WTC11 (cell line): ENCODE measurements at regions not wholly inside any gene's neighbourhood (a gene's known extent, or its start where the extent isn't known, plus 50 kb on each side); places are given as distances from the start of the nearest gene placed in this dataset.

ENCODE experiments used
- ATAC-seq: fragments of 200-7000 bp; cut with Tn5 transposase; 2 replicates; pipeline ENCODE4 v1.10.0; 2021; ENCODE audit warnings: mild to moderate bottlenecking, moderate library complexity
- CTCF ChIA-PET: fragments of 300-600 bp; sonication (Branson Sonifier 250); formaldehyde crosslinking; loops from one replicate; lab custom pipeline; 2021; ENCODE audit warnings: antibody characterized with exemption; lab: Charles Lee
- POLR2A ChIA-PET: fragments of 350-600 bp; sonication (Branson Sonifier 250); formaldehyde crosslinking; loops from one replicate; lab custom pipeline; 2021; ENCODE audit warnings: antibody characterized with exemption; lab: Charles Lee
- DNase-seq: peaks from one replicate; pipeline ENCODE4 v3.0.0; 2021; ENCODE audit warnings: low spot score
- H3K27ac Mint-ChIP-seq: 2 replicates; pipeline ENCODE4 v1.8.0; 2021; ENCODE audit warnings: mixed read lengths
- H3K27me3 Mint-ChIP-seq: 2 replicates; pipeline ENCODE4 v1.8.0; 2021; ENCODE audit warnings: low read depth, mild to moderate bottlenecking, moderate library complexity, mixed read lengths
- H3K36me3 Mint-ChIP-seq: 2 replicates; pipeline ENCODE4 v1.8.0; 2021; ENCODE audit warnings: mixed read lengths
- H3K4me1 Mint-ChIP-seq: 2 replicates; pipeline ENCODE4 v1.8.0; 2022; ENCODE audit warnings: mixed read lengths
- H3K4me3 Mint-ChIP-seq: 2 replicates; pipeline ENCODE4 v1.8.0; 2021; ENCODE audit warnings: mild to moderate bottlenecking, moderate library complexity, mixed read lengths
- H3K9me3 Mint-ChIP-seq: 2 replicates; pipeline ENCODE4 v1.8.0; 2021; ENCODE audit warnings: mixed read lengths
- FOXP1 ChIP-seq: sonication (generic); formaldehyde crosslinking; IDR thresholded peaks from 2 replicates; pipeline ENCODE4 v1.8.0; 2022; ENCODE audit warnings: missing genetic modification reagents, mild to moderate bottlenecking, moderate library complexity, borderline replicate concordance
- JAZF1 ChIP-seq: fragments of 250-450 bp; sonication (Bioruptor Pico); IDR thresholded peaks from 2 replicates; pipeline ENCODE4 v1.9.0; 2021; ENCODE audit warnings: moderate library complexity, mild to moderate bottlenecking, inconsistent platforms
- KAT7 ChIP-seq: sonication (generic); formaldehyde crosslinking; IDR thresholded peaks from 2 replicates; pipeline ENCODE4 v1.8.1; 2023; ENCODE audit warnings: missing genetic modification reagents, mild to moderate bottlenecking, borderline replicate concordance
- MXD4 ChIP-seq: fragments of 250-450 bp; sonication (Bioruptor Pico); IDR thresholded peaks from 2 replicates; pipeline ENCODE4 v1.8.0; 2021; ENCODE audit warnings: mild to moderate bottlenecking, moderate library complexity, borderline replicate concordance
- MYBL2 ChIP-seq: sonication (generic); formaldehyde crosslinking; IDR thresholded peaks from 2 replicates; pipeline ENCODE4 v1.8.1; 2023; ENCODE audit warnings: mild to moderate bottlenecking, moderate library complexity, missing genetic modification reagents
- NFATC4 ChIP-seq: fragments of 250-450 bp; sonication (Bioruptor Pico); IDR thresholded peaks from 2 replicates; pipeline ENCODE4 v1.9.0; 2021; ENCODE audit warnings: mild to moderate bottlenecking
- TEAD4 ChIP-seq: sonication (generic); formaldehyde crosslinking; IDR thresholded peaks from 2 replicates; pipeline ENCODE4 v1.8.0; 2022; ENCODE audit warnings: mild to moderate bottlenecking, missing genetic modification reagents
- ZBTB21 ChIP-seq: sonication (generic); formaldehyde crosslinking; IDR thresholded peaks from 2 replicates; pipeline ENCODE4 v1.8.1; 2023; ENCODE audit warnings: mild to moderate bottlenecking, missing genetic modification reagents, borderline replicate concordance
- ZNF232 ChIP-seq: sonication (generic); formaldehyde crosslinking; IDR thresholded peaks from 2 replicates; pipeline ENCODE4 v1.8.0; 2022; ENCODE audit warnings: mild to moderate bottlenecking, missing genetic modification reagents
- ZNF263 ChIP-seq: sonication (generic); formaldehyde crosslinking; IDR thresholded peaks from 2 replicates; pipeline ENCODE4 v1.8.1; 2022; ENCODE audit warnings: low read depth, mild to moderate bottlenecking, moderate library complexity, missing genetic modification reagents
- TF ChIP-seq, protein P1 (sequence below): fragments of 250-450 bp; sonication (Bioruptor Pico); conservative IDR thresholded peaks from 2 replicates; pipeline ENCODE4 v1.9.0; 2021; ENCODE audit warnings: mild to moderate bottlenecking
- TF ChIP-seq, protein P2 (sequence below): sonication (generic); formaldehyde crosslinking; IDR thresholded peaks from 2 replicates; pipeline ENCODE4 v1.8.1; 2023; ENCODE audit warnings: mild to moderate bottlenecking, missing genetic modification reagents
- TF ChIP-seq, protein P3 (sequence below): sonication (generic); formaldehyde crosslinking; IDR thresholded peaks from 2 replicates; pipeline ENCODE4 v1.8.0; 2022; ENCODE audit warnings: mild to moderate bottlenecking, missing genetic modification reagents
- TF ChIP-seq, protein P4 (sequence below): fragments of 250-450 bp; sonication (Bioruptor Pico); IDR thresholded peaks from 2 replicates; pipeline ENCODE4 v2.1.2; 2022; ENCODE audit warnings: mild to moderate bottlenecking, moderate library complexity
- TF ChIP-seq, protein P5 (sequence below): sonication (generic); formaldehyde crosslinking; IDR thresholded peaks from 2 replicates; pipeline ENCODE4 v1.8.0; 2022; ENCODE audit warnings: mild to moderate bottlenecking, missing genetic modification reagents
- TF ChIP-seq, protein P6 (sequence below): sonication (generic); formaldehyde crosslinking; IDR thresholded peaks from 2 replicates; pipeline ENCODE4 v1.8.1; 2023; ENCODE audit warnings: mild to moderate bottlenecking, missing genetic modification reagents
- TF ChIP-seq, protein P7 (sequence below): fragments of 250-450 bp; sonication (Bioruptor Pico); IDR thresholded peaks from 2 replicates; pipeline ENCODE4 v1.9.0; 2021; ENCODE audit warnings: mild to moderate bottlenecking, borderline replicate concordance
- TF ChIP-seq, protein P8 (sequence below): sonication (generic); formaldehyde crosslinking; IDR thresholded peaks from 2 replicates; pipeline ENCODE4 v1.8.0; 2023; ENCODE audit warnings: missing genetic modification reagents

DNA sequence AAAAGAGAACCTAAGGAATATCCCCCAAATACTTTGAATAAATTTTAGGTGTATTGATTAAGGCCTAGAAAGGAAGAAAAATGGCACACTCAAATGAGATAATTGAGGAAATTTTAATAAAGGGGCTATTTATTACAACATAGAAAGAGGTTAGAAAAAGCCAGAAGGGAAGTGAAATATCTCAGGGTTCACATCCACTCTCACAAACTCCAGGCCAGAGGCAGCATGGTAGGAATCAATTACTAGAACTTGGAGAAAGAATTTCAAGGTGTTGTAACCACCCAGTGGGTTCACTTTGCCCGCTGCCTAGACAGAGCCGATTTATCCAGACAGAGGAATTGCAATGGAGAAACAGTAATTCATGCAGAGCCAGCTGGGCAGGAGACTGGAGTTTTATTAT, 617.5 kb upstream of the ACVR2A start (continued):
- TF ChIP-seq, protein P1, sequence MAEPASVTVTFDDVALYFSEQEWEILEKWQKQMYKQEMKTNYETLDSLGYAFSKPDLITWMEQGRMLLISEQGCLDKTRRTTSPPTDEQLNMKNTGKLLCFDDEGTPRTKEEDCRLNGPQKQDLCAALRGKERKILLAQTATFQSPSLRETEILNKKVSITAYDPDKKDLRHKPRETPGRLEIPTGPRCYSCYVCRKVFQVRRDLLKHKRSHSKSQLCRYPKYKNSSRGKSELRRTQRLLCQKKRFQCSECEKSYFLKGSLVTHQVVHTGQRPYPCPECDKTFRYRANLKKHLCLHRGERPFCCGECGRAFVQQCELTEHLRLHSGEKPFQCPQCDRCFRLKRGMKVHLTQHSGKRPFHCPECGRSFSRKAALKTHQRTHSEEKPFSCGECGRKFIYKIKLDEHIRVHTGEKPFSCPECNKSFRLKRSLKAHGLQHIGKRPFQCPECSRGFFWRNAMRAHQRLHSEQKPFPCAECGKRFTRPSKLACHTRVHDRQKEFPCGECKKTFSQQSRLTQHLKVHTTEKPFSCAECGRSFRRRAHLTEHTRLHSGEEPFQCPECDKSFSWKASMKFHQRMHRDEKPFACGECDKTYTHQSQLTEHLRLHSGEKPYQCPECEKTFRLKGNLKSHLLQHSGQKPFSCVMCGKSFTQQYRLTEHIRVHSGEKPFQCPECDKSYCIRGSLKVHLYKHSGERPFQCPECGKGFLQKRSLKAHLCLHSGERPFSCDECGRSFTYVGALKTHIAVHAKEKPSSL (CRISPR knock-in tag), result no peak
- TF ChIP-seq FOXP1 (CRISPR knock-in tag), result no peak
- TF ChIP-seq KAT7, result no peak
- TF ChIP-seq ZBTB21, result no peak
- TF ChIP-seq, protein P2, sequence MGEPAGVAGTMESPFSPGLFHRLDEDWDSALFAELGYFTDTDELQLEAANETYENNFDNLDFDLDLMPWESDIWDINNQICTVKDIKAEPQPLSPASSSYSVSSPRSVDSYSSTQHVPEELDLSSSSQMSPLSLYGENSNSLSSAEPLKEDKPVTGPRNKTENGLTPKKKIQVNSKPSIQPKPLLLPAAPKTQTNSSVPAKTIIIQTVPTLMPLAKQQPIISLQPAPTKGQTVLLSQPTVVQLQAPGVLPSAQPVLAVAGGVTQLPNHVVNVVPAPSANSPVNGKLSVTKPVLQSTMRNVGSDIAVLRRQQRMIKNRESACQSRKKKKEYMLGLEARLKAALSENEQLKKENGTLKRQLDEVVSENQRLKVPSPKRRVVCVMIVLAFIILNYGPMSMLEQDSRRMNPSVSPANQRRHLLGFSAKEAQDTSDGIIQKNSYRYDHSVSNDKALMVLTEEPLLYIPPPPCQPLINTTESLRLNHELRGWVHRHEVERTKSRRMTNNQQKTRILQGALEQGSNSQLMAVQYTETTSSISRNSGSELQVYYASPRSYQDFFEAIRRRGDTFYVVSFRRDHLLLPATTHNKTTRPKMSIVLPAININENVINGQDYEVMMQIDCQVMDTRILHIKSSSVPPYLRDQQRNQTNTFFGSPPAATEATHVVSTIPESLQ, result no peak

DNA sequence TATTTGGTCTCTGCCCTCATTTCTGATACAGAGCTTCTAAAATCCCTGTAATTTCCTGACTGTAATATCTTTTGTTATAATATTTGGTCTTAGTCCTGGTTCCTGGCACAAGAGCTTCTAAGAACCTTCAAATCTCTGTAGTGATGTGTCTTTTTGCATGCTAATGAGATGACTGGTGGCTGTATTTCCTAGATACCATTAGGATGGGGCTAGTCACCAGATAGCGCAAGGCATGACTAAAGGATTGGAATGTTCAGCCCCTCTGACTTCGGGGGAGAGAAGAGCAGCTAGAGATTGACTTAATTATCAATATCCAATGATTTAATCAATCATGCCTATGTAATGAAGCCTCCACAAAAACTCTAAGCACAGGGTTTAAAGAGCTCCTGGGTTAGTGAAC, 620.8 kb upstream of the ACVR2A start:
- Mint-ChIP-seq H3K27me3 (no peaks in the 10 kb centered on the region; the same call in 1 of the 2 replicates), H3K36me3 (peaks cover 15% of the 10 kb centered on the region), H3K4me3 (no peak overlapping the region), H3K4me1 (peaks cover 26% of the 10 kb centered on the region), H3K27ac (no peak overlapping the region), H3K9me3 (peaks cover 36% of the 10 kb centered on the region)
- CTCF ChIA-PET, result no interaction called here
- POLR2A ChIA-PET, result no interaction called here
- no peak for DNase-seq
- ATAC-seq, result peak; percentile 72
- TF ChIP-seq MXD4, result no peak
- TF ChIP-seq, protein P3, sequence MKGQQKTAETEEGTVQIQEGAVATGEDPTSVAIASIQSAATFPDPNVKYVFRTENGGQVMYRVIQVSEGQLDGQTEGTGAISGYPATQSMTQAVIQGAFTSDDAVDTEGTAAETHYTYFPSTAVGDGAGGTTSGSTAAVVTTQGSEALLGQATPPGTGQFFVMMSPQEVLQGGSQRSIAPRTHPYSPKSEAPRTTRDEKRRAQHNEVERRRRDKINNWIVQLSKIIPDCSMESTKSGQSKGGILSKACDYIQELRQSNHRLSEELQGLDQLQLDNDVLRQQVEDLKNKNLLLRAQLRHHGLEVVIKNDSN (CRISPR knock-in tag), result no peak
- no peak for TF ChIP-seq ZNF232 (CRISPR knock-in tag)
- TF ChIP-seq NFATC4 (CRISPR knock-in tag), result no peak
- TF ChIP-seq, protein P2, result no peak
- TF ChIP-seq TEAD4 (CRISPR knock-in tag), result no peak
- TF ChIP-seq, protein P4, sequence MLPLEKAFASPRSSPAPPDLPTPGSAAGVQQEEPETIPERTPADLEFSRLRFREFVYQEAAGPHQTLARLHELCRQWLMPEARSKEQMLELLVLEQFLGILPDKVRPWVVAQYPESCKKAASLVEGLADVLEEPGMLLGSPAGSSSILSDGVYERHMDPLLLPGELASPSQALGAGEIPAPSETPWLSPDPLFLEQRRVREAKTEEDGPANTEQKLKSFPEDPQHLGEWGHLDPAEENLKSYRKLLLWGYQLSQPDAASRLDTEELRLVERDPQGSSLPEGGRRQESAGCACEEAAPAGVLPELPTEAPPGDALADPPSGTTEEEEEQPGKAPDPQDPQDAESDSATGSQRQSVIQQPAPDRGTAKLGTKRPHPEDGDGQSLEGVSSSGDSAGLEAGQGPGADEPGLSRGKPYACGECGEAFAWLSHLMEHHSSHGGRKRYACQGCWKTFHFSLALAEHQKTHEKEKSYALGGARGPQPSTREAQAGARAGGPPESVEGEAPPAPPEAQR (CRISPR knock-in tag), result no peak
- TF ChIP-seq, protein P5, sequence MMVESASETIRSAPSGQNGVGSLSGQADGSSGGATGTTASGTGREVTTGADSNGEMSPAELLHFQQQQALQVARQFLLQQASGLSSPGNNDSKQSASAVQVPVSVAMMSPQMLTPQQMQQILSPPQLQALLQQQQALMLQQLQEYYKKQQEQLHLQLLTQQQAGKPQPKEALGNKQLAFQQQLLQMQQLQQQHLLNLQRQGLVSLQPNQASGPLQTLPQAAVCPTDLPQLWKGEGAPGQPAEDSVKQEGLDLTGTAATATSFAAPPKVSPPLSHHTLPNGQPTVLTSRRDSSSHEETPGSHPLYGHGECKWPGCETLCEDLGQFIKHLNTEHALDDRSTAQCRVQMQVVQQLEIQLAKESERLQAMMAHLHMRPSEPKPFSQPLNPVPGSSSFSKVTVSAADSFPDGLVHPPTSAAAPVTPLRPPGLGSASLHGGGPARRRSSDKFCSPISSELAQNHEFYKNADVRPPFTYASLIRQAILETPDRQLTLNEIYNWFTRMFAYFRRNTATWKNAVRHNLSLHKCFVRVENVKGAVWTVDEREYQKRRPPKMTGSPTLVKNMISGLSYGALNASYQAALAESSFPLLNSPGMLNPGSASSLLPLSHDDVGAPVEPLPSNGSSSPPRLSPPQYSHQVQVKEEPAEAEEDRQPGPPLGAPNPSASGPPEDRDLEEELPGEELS, result no peak
- no peak for TF ChIP-seq JAZF1 (CRISPR knock-in tag)
- TF ChIP-seq, protein P6, sequence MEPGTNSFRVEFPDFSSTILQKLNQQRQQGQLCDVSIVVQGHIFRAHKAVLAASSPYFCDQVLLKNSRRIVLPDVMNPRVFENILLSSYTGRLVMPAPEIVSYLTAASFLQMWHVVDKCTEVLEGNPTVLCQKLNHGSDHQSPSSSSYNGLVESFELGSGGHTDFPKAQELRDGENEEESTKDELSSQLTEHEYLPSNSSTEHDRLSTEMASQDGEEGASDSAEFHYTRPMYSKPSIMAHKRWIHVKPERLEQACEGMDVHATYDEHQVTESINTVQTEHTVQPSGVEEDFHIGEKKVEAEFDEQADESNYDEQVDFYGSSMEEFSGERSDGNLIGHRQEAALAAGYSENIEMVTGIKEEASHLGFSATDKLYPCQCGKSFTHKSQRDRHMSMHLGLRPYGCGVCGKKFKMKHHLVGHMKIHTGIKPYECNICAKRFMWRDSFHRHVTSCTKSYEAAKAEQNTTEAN (CRISPR knock-in tag), result no peak
- TF ChIP-seq MYBL2 (CRISPR knock-in tag), result no peak
- no peak for TF ChIP-seq ZNF263
- TF ChIP-seq, protein P7, sequence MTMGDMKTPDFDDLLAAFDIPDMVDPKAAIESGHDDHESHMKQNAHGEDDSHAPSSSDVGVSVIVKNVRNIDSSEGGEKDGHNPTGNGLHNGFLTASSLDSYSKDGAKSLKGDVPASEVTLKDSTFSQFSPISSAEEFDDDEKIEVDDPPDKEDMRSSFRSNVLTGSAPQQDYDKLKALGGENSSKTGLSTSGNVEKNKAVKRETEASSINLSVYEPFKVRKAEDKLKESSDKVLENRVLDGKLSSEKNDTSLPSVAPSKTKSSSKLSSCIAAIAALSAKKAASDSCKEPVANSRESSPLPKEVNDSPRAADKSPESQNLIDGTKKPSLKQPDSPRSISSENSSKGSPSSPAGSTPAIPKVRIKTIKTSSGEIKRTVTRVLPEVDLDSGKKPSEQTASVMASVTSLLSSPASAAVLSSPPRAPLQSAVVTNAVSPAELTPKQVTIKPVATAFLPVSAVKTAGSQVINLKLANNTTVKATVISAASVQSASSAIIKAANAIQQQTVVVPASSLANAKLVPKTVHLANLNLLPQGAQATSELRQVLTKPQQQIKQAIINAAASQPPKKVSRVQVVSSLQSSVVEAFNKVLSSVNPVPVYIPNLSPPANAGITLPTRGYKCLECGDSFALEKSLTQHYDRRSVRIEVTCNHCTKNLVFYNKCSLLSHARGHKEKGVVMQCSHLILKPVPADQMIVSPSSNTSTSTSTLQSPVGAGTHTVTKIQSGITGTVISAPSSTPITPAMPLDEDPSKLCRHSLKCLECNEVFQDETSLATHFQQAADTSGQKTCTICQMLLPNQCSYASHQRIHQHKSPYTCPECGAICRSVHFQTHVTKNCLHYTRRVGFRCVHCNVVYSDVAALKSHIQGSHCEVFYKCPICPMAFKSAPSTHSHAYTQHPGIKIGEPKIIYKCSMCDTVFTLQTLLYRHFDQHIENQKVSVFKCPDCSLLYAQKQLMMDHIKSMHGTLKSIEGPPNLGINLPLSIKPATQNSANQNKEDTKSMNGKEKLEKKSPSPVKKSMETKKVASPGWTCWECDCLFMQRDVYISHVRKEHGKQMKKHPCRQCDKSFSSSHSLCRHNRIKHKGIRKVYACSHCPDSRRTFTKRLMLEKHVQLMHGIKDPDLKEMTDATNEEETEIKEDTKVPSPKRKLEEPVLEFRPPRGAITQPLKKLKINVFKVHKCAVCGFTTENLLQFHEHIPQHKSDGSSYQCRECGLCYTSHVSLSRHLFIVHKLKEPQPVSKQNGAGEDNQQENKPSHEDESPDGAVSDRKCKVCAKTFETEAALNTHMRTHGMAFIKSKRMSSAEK (CRISPR knock-in tag), result no peak
- TF ChIP-seq, protein P8, sequence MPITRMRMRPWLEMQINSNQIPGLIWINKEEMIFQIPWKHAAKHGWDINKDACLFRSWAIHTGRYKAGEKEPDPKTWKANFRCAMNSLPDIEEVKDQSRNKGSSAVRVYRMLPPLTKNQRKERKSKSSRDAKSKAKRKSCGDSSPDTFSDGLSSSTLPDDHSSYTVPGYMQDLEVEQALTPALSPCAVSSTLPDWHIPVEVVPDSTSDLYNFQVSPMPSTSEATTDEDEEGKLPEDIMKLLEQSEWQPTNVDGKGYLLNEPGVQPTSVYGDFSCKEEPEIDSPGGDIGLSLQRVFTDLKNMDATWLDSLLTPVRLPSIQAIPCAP (CRISPR knock-in tag), result no peak
